ENCODE measurements at regions not wholly inside any gene's neighbourhood (a gene's known extent, or its start where the extent isn't known, plus 50 kb on each side); places are given as distances from the start of the nearest gene placed in this dataset.

GRCh38 chr13:22482496-22483000, 698.2 kb upstream of the SGCG start:
- no TSS peak for BruUV-seq (replicated peaks)
- intact Hi-C loops (cut with micrococcal nuclease): loop anchor here (10.0 kb wide), 1 partner anchor 1452 kb away; no protein-coding TSS in a partner anchor
- Histone ChIP-seq H3K79me2 (ENCODE audit: insufficient read depth, low read length) (no peaks in the 10 kb centered on the region), H3K27ac (ENCODE audit: low read depth, low read length) (no peak overlapping the region), H3K9me2 (ENCODE audit: insufficient read depth) (no peaks in the 10 kb centered on the region), H3K9me3 (ENCODE audit: control insufficient read depth in 1 of 2, insufficient read depth in 1 of 2, low read depth in 1 of 2, low read length in 2 of 2) (no peaks in the 10 kb centered on the region), H3K27me3 (ENCODE audit: insufficient read depth, low read length) (no peaks in the 10 kb centered on the region), H3K4me2 (ENCODE audit: low read length) (no peak overlapping the region), H3K9ac (ENCODE audit: low read length) (no peak overlapping the region), H2AFZ (ENCODE audit: low read depth, low read length, poor library complexity, severe bottlenecking) (no peak overlapping the region), H3K4me3 (replicated peaks in 1 of 2; ENCODE audit: low read depth in 1 of 2, low read length in 2 of 2) (no peak overlapping the region), H4K20me1 (ENCODE audit: insufficient read depth) (no peaks in the 10 kb centered on the region), H3K36me3 (ENCODE audit: control insufficient read depth in 1 of 2, insufficient read depth in 2 of 2, low read length in 2 of 2) (no peaks in the 10 kb centered on the region), H3K4me1 (ENCODE audit: control insufficient read depth in 1 of 2, insufficient read depth in 2 of 2, low read length in 2 of 2) (no peaks in the 10 kb centered on the region)
- TF ChIP-seq REST (IDR thresholded peaks at IDR 0.05; ENCODE audit: low read depth): no peak
- TF ChIP-seq POLR2AphosphoS5 (IDR thresholded peaks at IDR 0.05; ENCODE audit: low read depth, low read length): no peak
- TF ChIP-seq SP1 (IDR thresholded peaks at IDR 0.05; ENCODE audit: low read depth): no peak
- TF ChIP-seq CEBPB (IDR thresholded peaks at IDR 0.05; ENCODE audit: low read depth): no peak
- no peak for TF ChIP-seq EZH2phosphoT487 (IDR thresholded peaks at IDR 0.05; ENCODE audit: borderline replicate concordance)
- TF ChIP-seq CBX3 (IDR thresholded peaks at IDR 0.05; ENCODE audit: low read depth): no peak
- TF ChIP-seq CTCF (IDR thresholded peaks at IDR 0.05 in 2 of 3, conservative IDR thresholded peaks at IDR 0.05 in 1 of 3; ENCODE audit: borderline replicate concordance in 1 of 3, insufficient read depth in 1 of 3, low read depth in 2 of 3, low read length in 2 of 3): no peak
- no peak for TF ChIP-seq YY1 (IDR thresholded peaks at IDR 0.05; ENCODE audit: extremely low read depth, insufficient replicate concordance, low read depth, low read length)
- no peak for TF ChIP-seq SRF (IDR thresholded peaks at IDR 0.05; ENCODE audit: low read depth)
- TF ChIP-seq EZH2 (IDR thresholded peaks at IDR 0.05): no peak
- no peak for TF ChIP-seq ATF3 (IDR thresholded peaks at IDR 0.05)
- TF ChIP-seq ZBTB33 (IDR thresholded peaks at IDR 0.05; ENCODE audit: extremely low read depth, insufficient replicate concordance, low read length): no peak
- no peak for TF ChIP-seq EGR1 (IDR thresholded peaks at IDR 0.05; ENCODE audit: low read depth)
- ChIA-PET RAD21 (ENCODE audit: low non-redundant PET in 1 of 2, low total read pairs in 2 of 2, uncharacterized antibody in 2 of 2, unreplicated experiment in 2 of 2) (no interaction called here), POLR2A (no interaction called here), CTCF (no interaction called here)
- DNase-seq (ENCODE audit: low read depth, low spot score) (no peak), ATAC-seq (no peak)

All from HCT116 (cell line).